Left cardiac atrium (tissue), 4 donors: ENCODE measurements at regions not wholly inside any gene's neighbourhood (a gene's known extent, or its start where the extent isn't known, plus 50 kb on each side); places are given as distances from the start of the nearest gene placed in this dataset.
"Not testable (repeated sequence)": the region's sequence is repeated elsewhere in the genome, so short reads cannot be mapped to it uniquely, and the experiment has no call there.

ENCODE experiments used
- ATAC-seq, 2 donors: fragments of 200-7000 bp; cut with Tn5 transposase; one replicate each; pipeline ENCODE4 v1.9.1; 2020; ENCODE audit warnings: mild to moderate bottlenecking in 2 of 2, moderate library complexity in 2 of 2
- DNase-seq: peaks from one replicate; pipeline ENCODE4 v3.0.0-alpha.2; 2020
- intact Hi-C, 2 donors: fragments of 100-400 bp; cut with DNase I; formaldehyde crosslinking; loops; one replicate each; pipeline versions ENCODE4 v1.14.1 to v1.15.1; 2022 to 2023
- donor health status: DM: no; HTN: yes; CAD: no.
- donor health status: DM: no; HTN: yes; CAD: no; lungs with severe emphysema.
- donor health status: DM: yes; HTN: yes; CAD: no.
- donor health status: Dilated cardiomyopathy.

GRCh38 chr20:17825252-17825959, 125.6 kb downstream of the BANF2 start:
- intact Hi-C loops: no loop called here
- DNase-seq (no peak), ATAC-seq (peak in 1 of 2 donors; percentile 53)

GRCh38 chr20:17824676-17825251, 125.0 kb downstream of the BANF2 start:
- ATAC-seq (peak in 1 of 2 donors; percentile 66), DNase-seq (no peak)
- intact Hi-C loops: no loop called here

GRCh38 chr20:17823409-17824144, 123.8 kb downstream of the BANF2 start:
- DNase-seq (no peak), ATAC-seq (no peak)
- intact Hi-C loops: no loop called here

- DNase-seq: no peak
- intact Hi-C loops: no loop called here
- no peak for ATAC-seq
Measured at GRCh38 chr20:17822540-17823408, 123.0 kb downstream of the BANF2 start.

- ATAC-seq: peak; percentile 71 to 73
- intact Hi-C loops: no loop called here
- no peak for DNase-seq
Measured at GRCh38 chr20:17822039-17822438, 122.3 kb downstream of the BANF2 start.

GRCh38 chr20:17821606-17822005, 121.8 kb downstream of the BANF2 start:
- ATAC-seq, intact Hi-C loops, DNase-seq: not testable (repeated sequence)

GRCh38 chr20:17819395-17820093, 119.8 kb downstream of the BANF2 start:
- intact Hi-C loops: no loop called here
- DNase-seq (no peak), ATAC-seq (no peak)

GRCh38 chr20:17818187-17818586, 118.4 kb downstream of the BANF2 start:
- DNase-seq: no peak
- ATAC-seq: no peak
- intact Hi-C loops: no loop called here

- intact Hi-C loops: no loop called here
- ATAC-seq (no peak), DNase-seq (no peak)
Measured at GRCh38 chr20:17816804-17817587, 117.2 kb downstream of the BANF2 start.

- no peak for DNase-seq
- no peak for ATAC-seq
- intact Hi-C loops: no loop called here
Measured at GRCh38 chr20:17811628-17811965, 111.8 kb downstream of the BANF2 start.

- ATAC-seq (no peak), DNase-seq (no peak)
- intact Hi-C loops: no loop called here
Measured at GRCh38 chr20:17810847-17811627, 111.3 kb downstream of the BANF2 start.

- no peak for ATAC-seq
- no peak for DNase-seq
- intact Hi-C loops: no loop called here
Measured at GRCh38 chr20:17810062-17810631, 110.4 kb downstream of the BANF2 start.

- ATAC-seq: peak; percentile 10 to 36
- DNase-seq: no peak
- intact Hi-C loops: no loop called here
Measured at GRCh38 chr20:17809362-17810061, 109.7 kb downstream of the BANF2 start.

- ATAC-seq (no peak), DNase-seq (no peak)
- intact Hi-C loops: no loop called here
Measured at GRCh38 chr20:17808782-17809181, 109.0 kb downstream of the BANF2 start.

- intact Hi-C loops: no loop called here
- ATAC-seq: peak; percentile 14 to 51
- DNase-seq: peak; percentile 51
Measured at GRCh38 chr20:17808357-17808756, 108.6 kb downstream of the BANF2 start.

GRCh38 chr20:17807651-17808050, 107.9 kb downstream of the BANF2 start:
- DNase-seq (no peak), ATAC-seq (no peak)
- intact Hi-C loops: no loop called here
